ENCODE measurements at regions not wholly inside any gene's neighbourhood (a gene's known extent, or its start where the extent isn't known, plus 50 kb on each side); places are given as distances from the start of the nearest gene placed in this dataset.
"Not testable (repeated sequence)": the region's sequence is repeated elsewhere in the genome, so short reads cannot be mapped to it uniquely, and the experiment has no call there.

DNA sequence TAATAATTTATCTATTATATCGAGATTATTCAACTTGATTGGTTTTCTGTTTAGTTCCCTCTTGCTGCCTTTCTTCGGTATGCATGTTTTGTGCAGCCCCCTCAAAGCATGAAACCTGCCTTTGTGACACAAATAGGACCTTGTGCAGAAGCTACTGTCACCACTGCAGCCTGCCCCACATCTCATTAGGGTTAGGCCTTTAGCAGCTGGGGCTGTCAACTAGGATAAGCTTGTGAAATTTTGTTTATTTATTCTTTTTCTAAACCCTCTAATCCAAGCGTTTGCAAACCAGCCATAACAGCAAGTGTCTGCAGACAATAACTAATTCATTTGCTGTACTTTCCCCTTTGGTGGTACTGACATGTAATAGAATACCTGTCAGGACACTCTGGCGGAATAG, 258.9 kb downstream of the RCHY1 start:
- DNase-seq (ENCODE audit: extremely low spot score) = no peak
- ChIA-PET POLR2A (no interaction called here), CTCF (no interaction called here)
- no peak for TF ChIP-seq PKNOX1 (IDR thresholded peaks at IDR 0.05)

GRCh38 chr4:75254745-75255144, 259.5 kb downstream of the RCHY1 start:
- no peak for DNase-seq (ENCODE audit: extremely low spot score)
- ChIA-PET CTCF (no interaction called here), POLR2A (no interaction called here)
- TF ChIP-seq ARNT (IDR thresholded peaks at IDR 0.05) = no peak
- TF ChIP-seq LEF1 (IDR thresholded peaks at IDR 0.05; ENCODE audit: borderline replicate concordance) = no peak
- no peak for TF ChIP-seq ZNF384 (IDR thresholded peaks at IDR 0.05)
- no peak for TF ChIP-seq BHLHE40 (IDR thresholded peaks at IDR 0.05; ENCODE audit: borderline replicate concordance)
- TF ChIP-seq PKNOX1 (IDR thresholded peaks at IDR 0.05) = no peak
- TF ChIP-seq ELF4 (IDR thresholded peaks at IDR 0.05) = no peak
- no peak for TF ChIP-seq FOXA1 (IDR thresholded peaks at IDR 0.05)
- no peak for TF ChIP-seq FOXM1 (IDR thresholded peaks at IDR 0.05; ENCODE audit: borderline replicate concordance)
- no peak for TF ChIP-seq FOXK2 (IDR thresholded peaks at IDR 0.05)
- TF ChIP-seq TARDBP (IDR thresholded peaks at IDR 0.05) = no peak
- TF ChIP-seq SP1 (IDR thresholded peaks at IDR 0.05) = no peak

GRCh38 chr4:75253094-75253493, 261.1 kb downstream of the RCHY1 start:
- DNase-seq (ENCODE audit: extremely low spot score); CTCF ChIA-PET; POLR2A ChIA-PET: not testable (repeated sequence)

- CTCF ChIA-PET = no interaction called here
- POLR2A ChIA-PET = no interaction called here
- no peak for DNase-seq (ENCODE audit: extremely low spot score)
- TF ChIP-seq SP1 (IDR thresholded peaks at IDR 0.05) = no peak
- no peak for TF ChIP-seq ARNT (IDR thresholded peaks at IDR 0.05)
- TF ChIP-seq TARDBP (IDR thresholded peaks at IDR 0.05) = no peak
- no peak for TF ChIP-seq L3MBTL2 (conservative IDR thresholded peaks at IDR 0.05)
- no peak for TF ChIP-seq NFRKB (IDR thresholded peaks at IDR 0.05)
- TF ChIP-seq LEF1 (IDR thresholded peaks at IDR 0.05; ENCODE audit: borderline replicate concordance) = no peak
- no peak for TF ChIP-seq HDGF (IDR thresholded peaks at IDR 0.05; ENCODE audit: borderline replicate concordance)
- TF ChIP-seq CTBP1 (IDR thresholded peaks at IDR 0.05; ENCODE audit: borderline replicate concordance) = no peak
- TF ChIP-seq ZNF384 (IDR thresholded peaks at IDR 0.05) = no peak
- no peak for TF ChIP-seq SUZ12 (IDR thresholded peaks at IDR 0.05)
- no peak for TF ChIP-seq FOXA1 (IDR thresholded peaks at IDR 0.05)
- no peak for TF ChIP-seq FOXM1 (IDR thresholded peaks at IDR 0.05; ENCODE audit: borderline replicate concordance)
- TF ChIP-seq BHLHE40 (IDR thresholded peaks at IDR 0.05; ENCODE audit: borderline replicate concordance) = no peak
- TF ChIP-seq PKNOX1 (IDR thresholded peaks at IDR 0.05) = no peak
- no peak for TF ChIP-seq ELF4 (IDR thresholded peaks at IDR 0.05)
These were observed 262.7 kb downstream of the RCHY1 start for GRCh38 chr4:75251547-75251946.

DNA sequence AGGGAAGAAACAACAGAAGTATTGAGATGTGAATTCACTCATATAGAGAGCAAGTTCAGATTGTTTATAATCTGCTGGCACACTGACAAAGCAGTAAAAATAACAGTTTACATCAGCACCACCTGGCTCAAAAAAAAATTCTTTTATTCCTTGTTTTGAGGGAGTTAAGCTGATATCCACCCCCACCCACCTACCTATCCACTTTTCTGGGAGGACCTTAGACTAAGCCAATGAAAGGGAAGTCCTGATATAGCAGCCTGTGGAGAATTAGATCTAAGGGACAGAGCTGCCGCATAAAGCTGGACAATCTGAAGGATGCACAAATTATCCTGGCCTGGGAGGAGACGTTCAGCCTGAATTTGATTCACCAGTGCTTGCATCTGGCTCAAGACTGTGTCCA, 264.5 kb downstream of the RCHY1 start:
- DNase-seq (ENCODE audit: extremely low spot score) = no peak
- TF ChIP-seq ZNF384 (IDR thresholded peaks at IDR 0.05) (no peak), TARDBP (IDR thresholded peaks at IDR 0.05) (no peak), FOXM1 (IDR thresholded peaks at IDR 0.05; ENCODE audit: borderline replicate concordance) (no peak), SUZ12 (IDR thresholded peaks at IDR 0.05) (no peak), FOXK2 (IDR thresholded peaks at IDR 0.05) (no peak), SP1 (IDR thresholded peaks at IDR 0.05) (no peak), L3MBTL2 (conservative IDR thresholded peaks at IDR 0.05) (no peak), ARNT (IDR thresholded peaks at IDR 0.05) (no peak), NFRKB (IDR thresholded peaks at IDR 0.05) (no peak), FOXA1 (IDR thresholded peaks at IDR 0.05) (no peak), ELF4 (IDR thresholded peaks at IDR 0.05) (no peak), CTBP1 (IDR thresholded peaks at IDR 0.05; ENCODE audit: borderline replicate concordance) (no peak), LEF1 (IDR thresholded peaks at IDR 0.05; ENCODE audit: borderline replicate concordance) (no peak), BHLHE40 (IDR thresholded peaks at IDR 0.05; ENCODE audit: borderline replicate concordance) (no peak), HDGF (IDR thresholded peaks at IDR 0.05; ENCODE audit: borderline replicate concordance) (no peak), PKNOX1 (IDR thresholded peaks at IDR 0.05) (no peak)
- ChIA-PET CTCF (no interaction called here), POLR2A (no interaction called here)

- no peak for DNase-seq (ENCODE audit: extremely low spot score)
- ChIA-PET POLR2A (no interaction called here), CTCF (no interaction called here)
- TF ChIP-seq LEF1 (IDR thresholded peaks at IDR 0.05; ENCODE audit: borderline replicate concordance) (no peak), SUZ12 (IDR thresholded peaks at IDR 0.05) (no peak)
These were observed 265.3 kb downstream of the RCHY1 start for GRCh38 chr4:75248770-75249407.

GRCh38 chr4:75244325-75244724, 269.9 kb downstream of the RCHY1 start:
- TF ChIP-seq BHLHE40 (IDR thresholded peaks at IDR 0.05; ENCODE audit: borderline replicate concordance) = no peak
- no peak for DNase-seq (ENCODE audit: extremely low spot score)
- POLR2A ChIA-PET = no interaction called here
- CTCF ChIA-PET = no interaction called here
